K562 (cell line): ENCODE measurements at regions not wholly inside any gene's neighbourhood (a gene's known extent, or its start where the extent isn't known, plus 50 kb on each side); places are given as distances from the start of the nearest gene placed in this dataset.
A peak's percentile ranks its signal among the peaks of the same experiment; 100 is the strongest.

Experiments used
- ATAC-seq: fragments of 200-7000 bp; cut with Tn5 transposase; 3 replicates; pipeline ENCODE4 v1.9.1; 2020; ENCODE audit warnings: moderate library complexity
- BruUV-seq: library from RNA; stranded (reverse); fragments of 400-500 nt; replicated peaks from 2 replicates; lab custom pipeline; 2021; lab: Mats Ljungman, UMichigan
- CTCF ChIA-PET: fragments of 300-600 bp; formaldehyde crosslinking; extraction: SDS; loops from one replicate; lab custom pipeline; 2021; ENCODE audit warnings: low intra/inter-chr PET ratio; lab: Yijun Ruan, JAX
- POLR2A ChIA-PET: fragments of 300-600, 350-650 bp; sonication (Branson Sonifier 250); formaldehyde crosslinking; extraction: SDS; loops from one replicate; lab custom pipeline; 2021; ENCODE audit warnings: antibody characterized with exemption, inconsistent platforms; lab: Yijun Ruan, JAX
- DNase-seq, 4 experiments: peaks; one replicate each; pipeline versions ENCODE4 v3.0.0 to v3.0.0-alpha.2; 2011 to 2018; ENCODE audit warnings: low spot score in 3 of 4, mixed read lengths in 3 of 4; ENCODE audit errors: extremely low read depth in 1 of 4
- FAIRE-seq: peaks from 2 replicates; lab custom pipeline; 2011; peaks lifted over from hg19 to GRCh38; lab: Jason Lieb, UNC
- H2AFZ ChIP-seq: 2 replicates; pipeline ENCODE4 v1.6.0; 2011; ENCODE audit warnings: low read depth, low read length, control low read depth, inconsistent platforms
- H3K27ac ChIP-seq: fragments of 200-600 bp; 3 replicates; pipeline ENCODE4 v1.8.0; 2011; ENCODE audit warnings: low read depth, mild to moderate bottlenecking, control low read depth, inconsistent platforms, low read length, moderate library complexity, mixed read lengths; ENCODE audit errors: extremely low read depth
- H3K27me3 ChIP-seq, 2 experiments: fragments of 300-600 bp in 1 of 2; 2 replicates in 1 of 2; 3 replicates in 1 of 2; pipeline versions ENCODE4 v1.6.0 to v1.8.0; 2011; ENCODE audit warnings: inconsistent platforms in 2 of 2, low read length in 2 of 2, mild to moderate bottlenecking in 1 of 2, mixed read lengths in 1 of 2, moderate library complexity in 1 of 2; ENCODE audit not compliant: control insufficient read depth in 2 of 2, insufficient read depth in 2 of 2
- H3K36me3 ChIP-seq: fragments of 300-600 bp; 3 replicates; pipeline ENCODE4 v1.8.0; 2011; ENCODE audit warnings: mild to moderate bottlenecking, low read length, inconsistent platforms; ENCODE audit not compliant: control insufficient read depth, insufficient read depth
- H3K4me1 ChIP-seq, 2 experiments: fragments of 200-600 bp in 1 of 2; replicated peaks in 1 of 2; 2 replicates in 1 of 2; 3 replicates in 1 of 2; pipeline versions ENCODE4 v1.5.1 to v1.8.0; 2011; ENCODE audit warnings: inconsistent platforms in 2 of 2, low read length in 2 of 2, mild to moderate bottlenecking in 1 of 2, mixed read lengths in 1 of 2, moderate library complexity in 1 of 2; ENCODE audit not compliant: control insufficient read depth in 2 of 2, insufficient read depth in 2 of 2
- H3K4me2 ChIP-seq: 2 replicates; pipeline ENCODE4 v1.6.1; 2011; ENCODE audit warnings: low read length, control low read depth, inconsistent platforms, mixed read lengths; ENCODE audit not compliant: insufficient read depth
- H3K4me3 ChIP-seq: fragments of 200-600 bp; sonication (generic), shearing (Covaris generic); 2 replicates; pipeline ENCODE4 v1.5.1; 2016; ENCODE audit warnings: control low read depth, inconsistent platforms
- H3K79me2 ChIP-seq: fragments of 200-600 bp; 3 replicates; pipeline ENCODE4 v1.8.0; 2011; ENCODE audit warnings: low read length, inconsistent platforms; ENCODE audit not compliant: control insufficient read depth, insufficient read depth
- H3K9ac ChIP-seq, 2 experiments: 2 replicates each; pipeline versions ENCODE4 v1.6.0 to v1.6.1; 2011; ENCODE audit warnings: low read depth in 2 of 2, low read length in 2 of 2, control low read depth in 1 of 2, inconsistent platforms in 1 of 2, mild to moderate bottlenecking in 1 of 2, mixed read lengths in 1 of 2; ENCODE audit not compliant: insufficient read depth in 1 of 2
- H3K9me1 ChIP-seq: one replicate; pipeline ENCODE4 v1.6.0; 2011; ENCODE audit warnings: inconsistent platforms, mild to moderate bottlenecking, low read length, moderate library complexity; ENCODE audit not compliant: control insufficient read depth, insufficient read depth
- H3K9me3 ChIP-seq: replicated peaks from 2 replicates; pipeline ENCODE4 v1.5.1; 2011; ENCODE audit warnings: low read depth, low read length, inconsistent platforms; ENCODE audit not compliant: control insufficient read depth, insufficient read depth
- H4K20me1 ChIP-seq: replicated peaks from 2 replicates; pipeline ENCODE4 v1.6.1; 2011; ENCODE audit warnings: low read length, inconsistent platforms, mixed read lengths; ENCODE audit not compliant: control insufficient read depth, insufficient read depth
- BRD4 ChIP-seq: fragments of 200-600 bp; sonication (generic); IDR thresholded peaks from 2 replicates; pipeline ENCODE4 v1.6.1; 2017; ENCODE audit warnings: inconsistent platforms
- CREB1 ChIP-seq, 2 experiments: sonication (generic) in 1 of 2; formaldehyde crosslinking in 1 of 2; IDR thresholded peaks; 2 replicates each; pipeline versions ENCODE4 v1.6.1 to v1.8.0; 2012 to 2022; ENCODE audit warnings: inconsistent platforms in 1 of 2, mild to moderate bottlenecking in 1 of 2, missing genetic modification reagents in 1 of 2, moderate library complexity in 1 of 2
- CTCF ChIP-seq, 3 experiments: IDR thresholded peaks in 2 of 3; conservative IDR thresholded peaks in 1 of 3; 2 replicates each; pipeline ENCODE4 v1.5.1; 2011 to 2012; ENCODE audit warnings: low read length in 3 of 3, mild to moderate bottlenecking in 3 of 3, control low read depth in 2 of 3, improper control_type of control experiment in 1 of 3, inconsistent platforms in 1 of 3, low read depth in 1 of 3, mixed read lengths in 1 of 3, moderate library complexity in 1 of 3; ENCODE audit not compliant: insufficient read depth in 2 of 3
- GATA2 ChIP-seq: sonication (generic); formaldehyde crosslinking; IDR thresholded peaks from 2 replicates; pipeline ENCODE4 v1.4.0; 2020; ENCODE audit warnings: mild to moderate bottlenecking, missing genetic modification reagents
- MAFK ChIP-seq: IDR thresholded peaks from 2 replicates; pipeline ENCODE4 v1.6.1; 2011; ENCODE audit warnings: low read length, improper control_type of control experiment
- MLLT1 ChIP-seq, 2 experiments: fragments of 450-650 bp; IDR thresholded peaks; 2 replicates each; pipeline ENCODE4 v1.6.1; 2016
- MTA1 ChIP-seq: fragments of 450-650 bp; IDR thresholded peaks from 2 replicates; pipeline ENCODE4 v1.6.1; 2017; ENCODE audit warnings: borderline replicate concordance
- NELFE ChIP-seq: IDR thresholded peaks from 2 replicates; pipeline ENCODE4 v1.6.1; 2011; ENCODE audit warnings: mild to moderate bottlenecking; ENCODE audit not compliant: insufficient read depth, insufficient read length
- NR2C1 ChIP-seq, 2 experiments: fragments of 450-650 bp; IDR thresholded peaks; 2 replicates each; pipeline ENCODE4 v1.6.1; 2017; ENCODE audit warnings: mild to moderate bottlenecking in 2 of 2, antibody characterized with exemption in 1 of 2, inconsistent platforms in 1 of 2, missing compliant biosample characterization in 1 of 2, missing genetic modification characterization in 1 of 2
- RAD21 ChIP-seq, 2 experiments: fragments of 250-450 bp in 1 of 2; fragments of 450-650 bp in 1 of 2; sonication (Bioruptor Pico) in 1 of 2; formaldehyde crosslinking in 1 of 2; IDR thresholded peaks in 1 of 2; conservative IDR thresholded peaks in 1 of 2; 2 replicates each; pipeline versions ENCODE4 v1.4.0 to v1.8.0; 2020 to 2022; ENCODE audit warnings: mild to moderate bottlenecking in 2 of 2, moderate library complexity in 1 of 2
- RBM34 ChIP-seq: fragments of 200-400 bp; formaldehyde crosslinking; IDR thresholded peaks from 2 replicates; pipeline ENCODE4 v1.6.1; 2018; ENCODE audit warnings: low read length, borderline replicate concordance; ENCODE audit not compliant: insufficient read depth
- SMC3 ChIP-seq: conservative IDR thresholded peaks from 2 replicates; pipeline ENCODE4 v1.6.1; 2011; ENCODE audit warnings: low read depth, low read length, improper control_type of control experiment; ENCODE audit not compliant: insufficient read depth
- SP2 ChIP-seq: IDR thresholded peaks from 2 replicates; pipeline ENCODE4 v1.6.1; 2011; ENCODE audit warnings: mild to moderate bottlenecking, low read depth, low read length, moderate library complexity; ENCODE audit not compliant: poor library complexity, severe bottlenecking; ENCODE audit errors: extremely low read depth
- TARDBP ChIP-seq: fragments of 450-650 bp; IDR thresholded peaks from 2 replicates; pipeline ENCODE4 v1.6.1; 2016
- ZBTB17 ChIP-seq: fragments of 450-650 bp; formaldehyde crosslinking; IDR thresholded peaks from 2 replicates; pipeline ENCODE4 v1.4.0; 2020; ENCODE audit warnings: mild to moderate bottlenecking
- WGBS: fragments of 100-300 bp; shearing (Covaris generic); methylation state at CpG from one replicate; pipeline ENCODE4 v1.1.6; 2016; ENCODE audit warnings: low coverage, mixed read lengths; ENCODE audit not compliant: insufficient coverage; ENCODE audit errors: missing lambda C conversion rate; 5-methylcytosine and 5-hydroxymethylcytosine counted together
- in situ Hi-C: fragments of 300-500 bp; cut with MboI; formaldehyde crosslinking; loops from 4 replicates; pipeline ENCODE4 v1.15.0; 2018; ENCODE audit warnings: inconsistent platforms, mixed read lengths
- intact Hi-C: fragments of 100-400 bp; cut with micrococcal nuclease; formaldehyde crosslinking; loops from 2 replicates; pipeline ENCODE4 v1.14.2; 2022
- TF ChIP-seq, protein P1 (sequence below): fragments of 250-450 bp; sonication (Bioruptor Pico); IDR thresholded peaks from 2 replicates; pipeline ENCODE4 v1.5.0; 2022; ENCODE audit warnings: mild to moderate bottlenecking

DNA sequence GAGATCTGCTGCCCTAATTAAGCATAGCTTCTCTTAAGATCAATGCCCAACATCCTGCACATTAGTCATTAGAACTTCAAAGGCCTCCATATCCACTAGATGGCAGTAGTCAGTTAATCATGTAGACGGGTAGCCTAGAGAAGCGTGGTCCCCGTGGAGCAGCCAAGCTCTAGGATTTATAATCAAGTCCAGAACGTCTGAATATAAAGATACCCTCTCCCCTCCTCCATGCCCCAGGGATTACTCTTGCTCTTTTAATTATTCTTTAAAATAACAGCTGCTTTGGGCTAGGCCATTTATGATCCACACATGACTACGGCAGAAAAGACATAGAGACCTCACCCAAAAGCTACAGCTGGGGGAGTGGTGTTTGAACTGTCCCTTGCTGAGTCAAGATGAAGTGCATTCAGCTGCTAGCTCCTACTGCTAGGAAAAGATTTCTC lies 327.6 kb upstream of the PLET1 start (continued):
- TF ChIP-seq CTCF (IDR thresholded peaks at IDR 0.05 in 2 of 3, conservative IDR thresholded peaks at IDR 0.05 in 1 of 3; ENCODE audit: insufficient read depth in 2 of 3, low read depth in 1 of 3, low read length in 3 of 3) = peak; percentile 55 to 72 (median 68)
- TF ChIP-seq ZBTB17 (CRISPR knock-in tag) = peak; percentile 77
- no peak for TF ChIP-seq BRD4
- TF ChIP-seq NR2C1 (IDR thresholded peaks at IDR 0.05) = no peak
- TF ChIP-seq NR2C1 (tag; IDR thresholded peaks at IDR 0.05) = no peak
- peak; percentile 49; the same call in 1 of the 2 replicates for TF ChIP-seq SMC3
- no peak for TF ChIP-seq RBM34
- TF ChIP-seq GATA2 (CRISPR knock-in tag) = no peak
- TF ChIP-seq RAD21 (CRISPR knock-in tag; conservative IDR thresholded peaks at IDR 0.05 in 1 of 2, IDR thresholded peaks at IDR 0.05 in 1 of 2) = peak; percentile 63 to 74
- TF ChIP-seq TARDBP = no peak

GRCh38 chr11:112589155-112589554 lies 328.5 kb upstream of the PLET1 start:
- no peaks in the 10 kb centered on the region for H3K9me3 ChIP-seq
- H3K79me2 ChIP-seq = no peaks in the 10 kb centered on the region
- CTCF ChIA-PET = no interaction called here
- 0% methylated on average over 3 of the region's 3 CpGs for WGBS
- H4K20me1 ChIP-seq = no peaks in the 10 kb centered on the region
- BruUV-seq = no TSS peak
- POLR2A ChIA-PET = no interaction called here
- no peaks in the 10 kb centered on the region for H3K9me1 ChIP-seq
- intact Hi-C loops (loop anchor here (2.0 kb wide), 1 partner anchor 206 kb away; no protein-coding TSS in a partner anchor), in situ Hi-C loops (loop anchor here (10.0 kb wide), 1 partner anchor 696 kb away; no protein-coding TSS in a partner anchor)
- no peak overlapping the region for H3K9ac ChIP-seq
- no peak for FAIRE-seq
- H3K27me3 ChIP-seq = no peaks in the 10 kb centered on the region
- H3K4me1 ChIP-seq = no peaks in the 10 kb centered on the region
- no peak for DNase-seq
- no peak overlapping the region for H3K4me3 ChIP-seq
- H2AFZ ChIP-seq = no peak overlapping the region
- no peak overlapping the region for H3K4me2 ChIP-seq
- no peaks in the 10 kb centered on the region for H3K36me3 ChIP-seq
- ATAC-seq = no peak
- no peak overlapping the region for H3K27ac ChIP-seq
- TF ChIP-seq MAFK = no peak
- no peak for TF ChIP-seq MTA1
- no peak for TF ChIP-seq CREB1 (IDR thresholded peaks at IDR 0.05)
- TF ChIP-seq CREB1 (CRISPR knock-in tag; IDR thresholded peaks at IDR 0.05) = no peak
- no peak for TF ChIP-seq SP2
- TF ChIP-seq MLLT1 (IDR thresholded peaks at IDR 0.05) = no peak
- TF ChIP-seq, protein P1, sequence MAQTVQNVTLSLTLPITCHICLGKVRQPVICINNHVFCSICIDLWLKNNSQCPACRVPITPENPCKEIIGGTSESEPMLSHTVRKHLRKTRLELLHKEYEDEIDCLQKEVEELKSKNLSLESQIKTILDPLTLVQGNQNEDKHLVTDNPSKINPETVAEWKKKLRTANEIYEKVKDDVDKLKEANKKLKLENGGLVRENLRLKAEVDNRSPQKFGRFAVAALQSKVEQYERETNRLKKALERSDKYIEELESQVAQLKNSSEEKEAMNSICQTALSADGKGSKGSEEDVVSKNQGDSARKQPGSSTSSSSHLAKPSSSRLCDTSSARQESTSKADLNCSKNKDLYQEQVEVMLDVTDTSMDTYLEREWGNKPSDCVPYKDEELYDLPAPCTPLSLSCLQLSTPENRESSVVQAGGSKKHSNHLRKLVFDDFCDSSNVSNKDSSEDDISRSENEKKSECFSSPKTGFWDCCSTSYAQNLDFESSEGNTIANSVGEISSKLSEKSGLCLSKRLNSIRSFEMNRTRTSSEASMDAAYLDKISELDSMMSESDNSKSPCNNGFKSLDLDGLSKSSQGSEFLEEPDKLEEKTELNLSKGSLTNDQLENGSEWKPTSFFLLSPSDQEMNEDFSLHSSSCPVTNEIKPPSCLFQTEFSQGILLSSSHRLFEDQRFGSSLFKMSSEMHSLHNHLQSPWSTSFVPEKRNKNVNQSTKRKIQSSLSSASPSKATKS (CRISPR knock-in tag) = no peak
- TF ChIP-seq NELFE = no peak
